ENCODE measurements at regions not wholly inside any gene's neighbourhood (a gene's known extent, or its start where the extent isn't known, plus 50 kb on each side); places are given as distances from the start of the nearest gene placed in this dataset.

GRCh38 chr2:120546048-120546864, 189.4 kb upstream of the GLI2 start:
- no peak for FAIRE-seq
- Histone ChIP-seq H3K4me1 (ENCODE audit: control insufficient read depth in 2 of 3, insufficient read depth in 2 of 3, low read depth in 1 of 3, low read length in 3 of 3) (peaks cover 0 to 5% (median 0%) of the 10 kb centered on the region in 3 donors), H3K4me3 (ENCODE audit: low read length in 3 of 3) (no peak overlapping the region), H3K27me3 (ENCODE audit: control insufficient read depth, insufficient read depth, low read length) (peaks cover 21% of the 10 kb centered on the region), H3K9me3 (ENCODE audit: control insufficient read depth in 2 of 3, insufficient read depth in 1 of 3, low read length in 3 of 3) (no peaks in the 10 kb centered on the region), H3K9ac (ENCODE audit: low read length in 3 of 3) (no peak overlapping the region), H3K27ac (ENCODE audit: low read depth in 2 of 2, low read length in 2 of 2) (no peak overlapping the region), H3K36me3 (ENCODE audit: control insufficient read depth in 2 of 3, insufficient read depth in 3 of 3, low read length in 3 of 3) (no peaks in the 10 kb centered on the region)
- no peak for TF ChIP-seq CTCF (IDR thresholded peaks at IDR 0.05; ENCODE audit: borderline replicate concordance, extremely low read depth, insufficient read depth)
- peak in 4 of 5 donors; percentile 63 to 70 (median 64) for DNase-seq
- intact Hi-C loops (cut with DNase I) = no loop called here

GRCh38 chr2:120546865-120547390, 188.7 kb upstream of the GLI2 start:
- H3K4me1 ChIP-seq (ENCODE audit: control insufficient read depth in 2 of 3, insufficient read depth in 2 of 3, low read depth in 1 of 3, low read length in 3 of 3) = peaks cover 2 to 5% (median 3%) of the 10 kb centered on the region in 3 donors
- no peaks in the 10 kb centered on the region for H3K36me3 ChIP-seq (ENCODE audit: control insufficient read depth in 2 of 3, insufficient read depth in 3 of 3, low read length in 3 of 3)
- intact Hi-C loops (cut with DNase I) = no loop called here
- H3K9me3 ChIP-seq (ENCODE audit: control insufficient read depth in 2 of 3, insufficient read depth in 1 of 3, low read length in 3 of 3) = no peaks in the 10 kb centered on the region
- DNase-seq (no peak), FAIRE-seq (no peak)
- no peak for TF ChIP-seq CTCF (IDR thresholded peaks at IDR 0.05; ENCODE audit: borderline replicate concordance, extremely low read depth, insufficient read depth)
- no peak overlapping the region for H3K9ac ChIP-seq (ENCODE audit: low read length in 3 of 3)
- H3K4me3 ChIP-seq (ENCODE audit: low read length in 3 of 3) = no peak overlapping the region
- peaks cover 25% of the 10 kb centered on the region for H3K27me3 ChIP-seq (ENCODE audit: control insufficient read depth, insufficient read depth, low read length)
- H3K27ac ChIP-seq (ENCODE audit: low read depth in 2 of 2, low read length in 2 of 2) = no peak overlapping the region

- peaks cover 5 to 10% (median 9%) of the 10 kb centered on the region in 3 donors for H3K4me1 ChIP-seq (ENCODE audit: control insufficient read depth in 2 of 3, insufficient read depth in 2 of 3, low read depth in 1 of 3, low read length in 3 of 3)
- no peak overlapping the region for H3K27ac ChIP-seq (ENCODE audit: low read depth in 2 of 2, low read length in 2 of 2)
- TF ChIP-seq CTCF (IDR thresholded peaks at IDR 0.05; ENCODE audit: borderline replicate concordance, extremely low read depth, insufficient read depth) = no peak
- H3K36me3 ChIP-seq (ENCODE audit: control insufficient read depth in 2 of 3, insufficient read depth in 3 of 3, low read length in 3 of 3) = no peaks in the 10 kb centered on the region
- intact Hi-C loops (cut with DNase I) = no loop called here
- no peaks in the 10 kb centered on the region for H3K9me3 ChIP-seq (ENCODE audit: control insufficient read depth in 2 of 3, insufficient read depth in 1 of 3, low read length in 3 of 3)
- H3K4me3 ChIP-seq (ENCODE audit: low read length in 3 of 3) = no peak overlapping the region
- FAIRE-seq (no peak), DNase-seq (no peak)
- no peak overlapping the region for H3K9ac ChIP-seq (ENCODE audit: low read length in 3 of 3)
- peaks cover 25% of the 10 kb centered on the region for H3K27me3 ChIP-seq (ENCODE audit: control insufficient read depth, insufficient read depth, low read length)
Measured at GRCh38 chr2:120547662-120548061, 188.0 kb upstream of the GLI2 start.

Data from kidney (tissue), 13 donors.